CD4-positive, alpha-beta T cell treated with Interleukin-17A for 4 hours (primary cell): ENCODE measurements at regions not wholly inside any gene's neighbourhood (a gene's known extent, or its start where the extent isn't known, plus 50 kb on each side); places are given as distances from the start of the nearest gene placed in this dataset.

Experiments
- DNase-seq: peaks from one replicate; pipeline ENCODE4 v3.0.0-alpha.2; 2020; ENCODE audit warnings: mixed read lengths

DNA sequence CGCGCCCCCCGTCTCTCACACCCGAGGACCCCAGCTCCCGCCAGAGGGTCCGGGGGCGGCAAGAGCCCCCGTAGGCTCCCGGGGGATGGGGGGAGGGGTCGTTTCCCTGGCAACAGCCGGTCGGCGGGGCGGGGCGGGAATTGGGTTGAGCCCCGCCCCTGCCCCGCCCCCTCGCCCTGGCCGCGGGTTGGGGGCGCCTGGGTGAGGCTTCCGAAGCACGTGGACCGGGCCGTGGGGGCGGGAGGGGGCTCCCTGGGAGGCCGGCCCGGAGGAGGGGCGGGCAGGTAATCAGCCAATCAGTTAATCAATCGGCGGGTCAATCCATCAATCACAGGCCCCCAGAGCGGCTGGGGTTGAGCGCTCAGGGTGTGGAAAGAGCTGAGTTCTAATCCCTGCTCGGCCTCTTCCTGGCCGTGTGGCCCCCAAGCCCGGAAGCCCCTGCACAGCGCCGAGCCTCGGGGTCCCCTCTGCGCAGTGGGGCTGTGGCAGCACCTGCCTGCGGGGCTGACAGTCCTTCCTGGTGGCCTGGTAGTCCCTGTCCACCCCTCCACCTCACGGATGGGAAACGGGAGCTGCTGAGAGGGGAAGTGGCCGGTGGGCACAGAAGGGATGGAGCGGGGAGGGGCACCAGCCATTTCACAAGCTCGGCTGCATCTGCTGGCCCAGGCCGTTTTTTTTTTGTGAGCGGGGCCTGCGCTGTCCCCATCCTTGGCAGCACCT is 174.2 kb upstream of the IER5L start:
- peak; percentile 28 for DNase-seq

DNA sequence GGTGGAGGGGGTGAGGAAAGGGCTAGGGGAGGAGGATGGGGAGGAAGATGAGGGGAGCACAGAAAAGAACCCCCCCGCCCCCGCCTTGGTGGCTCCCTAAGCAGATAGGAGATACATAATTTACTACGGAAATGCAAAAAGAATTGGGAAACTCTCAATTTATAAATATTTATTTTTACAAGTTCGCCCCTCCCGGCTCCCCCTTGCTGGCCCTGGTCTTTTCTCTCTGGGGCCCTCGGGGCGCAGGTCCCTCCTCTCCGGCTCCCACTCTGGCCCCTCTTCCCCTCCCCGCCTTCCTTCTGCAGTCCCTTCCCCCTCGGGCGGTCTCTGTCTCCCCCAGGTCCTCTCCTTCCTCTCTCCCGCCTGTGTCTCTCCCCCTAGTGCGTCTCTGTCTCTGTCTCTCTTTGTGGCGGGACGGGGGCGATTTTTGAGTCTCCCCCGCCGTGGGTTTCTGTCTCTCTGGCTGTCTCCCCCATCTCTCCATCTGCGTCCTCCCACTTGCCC is 173.6 kb upstream of the IER5L start:
- DNase-seq: no peak

DNA sequence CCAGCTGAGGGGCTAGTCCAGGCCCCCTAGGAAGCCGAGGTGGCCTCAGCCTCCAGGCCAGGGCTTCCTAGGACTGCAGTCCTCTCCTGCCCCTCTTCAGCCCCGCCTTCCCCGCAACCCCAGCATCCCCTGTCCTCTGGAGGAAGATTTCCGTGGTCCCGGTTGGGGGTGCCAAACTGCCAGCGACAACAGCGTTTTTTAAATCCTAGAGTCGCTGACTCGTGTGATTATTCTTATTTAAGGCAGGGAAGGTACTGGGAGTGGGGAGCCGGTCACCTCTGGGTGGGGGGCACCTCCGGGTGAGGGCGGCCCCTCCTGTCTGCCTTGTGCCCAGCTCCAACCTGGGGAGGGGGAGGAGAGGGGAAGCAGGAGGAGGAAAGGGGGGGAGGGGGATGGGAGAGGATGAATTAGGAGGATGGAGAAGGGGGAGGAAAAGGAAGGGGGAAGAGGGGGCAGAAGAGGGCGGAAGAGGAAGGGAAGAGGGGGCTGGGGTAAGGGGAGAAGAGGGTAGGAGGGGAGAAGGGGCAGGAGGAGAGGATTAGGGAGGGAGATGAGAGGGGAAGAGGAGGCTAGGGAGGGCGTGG is 173.1 kb upstream of the IER5L start:
- no peak for DNase-seq

DNA sequence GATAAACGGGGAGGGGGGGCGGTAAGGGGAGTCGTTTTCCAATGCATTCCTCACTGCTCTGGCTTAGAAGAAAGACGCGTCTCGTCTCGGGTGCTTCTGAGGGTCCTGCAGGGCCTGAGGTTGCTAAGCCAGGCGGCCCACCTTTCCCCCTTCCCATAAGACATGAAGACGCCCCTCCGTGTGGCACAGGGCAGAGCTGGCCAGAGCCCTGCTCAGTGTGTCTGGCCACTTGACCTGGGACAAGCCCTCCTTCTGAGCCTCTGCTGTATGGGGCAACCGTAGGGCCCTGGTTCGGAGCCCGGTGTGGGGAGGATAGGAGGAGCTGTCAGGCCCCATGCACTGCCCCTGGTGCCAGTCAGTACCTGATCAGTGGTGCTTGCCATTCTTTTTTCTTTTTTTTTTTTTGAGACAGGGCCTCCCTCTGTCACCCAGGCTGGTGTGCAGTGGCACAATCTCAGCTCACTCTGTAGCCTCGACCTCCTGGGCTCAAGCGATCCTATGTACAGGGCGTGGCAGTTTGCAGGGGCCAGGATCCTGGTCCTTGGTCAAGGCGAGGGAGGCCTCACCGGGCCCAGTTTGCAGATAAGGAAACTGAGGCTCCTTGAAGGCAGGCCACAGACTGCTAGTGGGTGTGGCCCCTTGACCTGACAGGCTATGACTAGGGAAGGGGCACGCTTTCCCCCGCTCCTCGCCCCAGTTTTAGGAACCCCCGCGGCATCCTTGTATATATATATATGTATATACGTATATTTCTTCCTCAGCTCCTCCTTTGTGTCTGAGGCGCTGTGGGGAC is 172.3 kb upstream of the IER5L start:
- no peak for DNase-seq

DNA sequence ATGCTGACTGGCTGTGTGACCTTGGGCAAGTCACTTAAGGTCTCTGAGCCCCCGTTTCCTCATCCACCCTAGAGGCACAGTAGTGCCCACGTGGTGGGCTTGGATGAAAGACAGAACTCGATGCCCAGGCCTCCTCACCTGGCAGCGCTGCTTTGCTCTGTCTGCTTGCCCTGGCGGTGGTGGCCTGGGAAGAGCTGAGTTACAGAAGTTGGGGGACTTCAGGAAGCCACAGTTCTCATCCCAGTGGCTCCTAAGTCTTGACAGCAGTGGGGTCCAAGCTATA is 171.5 kb upstream of the IER5L start:
- no peak for DNase-seq

DNA sequence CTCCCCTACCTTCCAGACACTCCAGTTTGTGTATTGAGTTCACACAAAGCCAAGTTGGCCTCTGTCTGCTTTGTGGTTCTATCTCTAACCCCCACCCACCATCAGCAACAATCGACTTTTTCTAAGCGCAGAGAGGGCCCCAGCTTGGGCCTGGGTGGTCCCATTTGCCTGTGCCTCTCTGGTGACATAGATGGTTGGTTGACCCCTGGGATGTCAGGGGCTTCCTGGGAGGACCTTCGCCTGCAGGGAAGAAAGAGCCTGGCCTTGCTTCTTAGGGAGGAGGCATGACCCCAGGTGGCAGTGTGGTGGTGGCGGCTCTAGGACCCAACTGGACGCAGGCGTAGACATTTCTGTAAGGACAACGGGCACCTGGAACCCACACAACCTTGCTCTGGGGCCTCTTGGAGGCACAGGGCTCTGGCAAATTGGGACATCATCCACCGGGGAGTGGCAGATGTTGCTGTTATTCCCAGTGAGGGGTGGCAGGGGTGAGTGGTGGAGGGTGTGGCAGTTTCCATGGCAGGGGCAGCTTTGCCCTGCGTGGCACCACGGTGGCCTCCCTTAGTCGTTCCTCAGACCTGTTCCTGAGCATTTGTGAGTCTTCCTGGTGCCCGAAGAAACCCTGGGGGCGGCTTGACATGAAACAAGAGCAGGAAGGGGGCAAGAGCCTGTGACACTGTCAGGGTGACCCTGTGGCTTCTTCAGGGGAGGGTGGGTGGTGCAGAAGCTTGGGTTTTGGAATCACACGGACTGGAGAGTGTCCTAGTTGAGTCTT is 171.0 kb upstream of the IER5L start:
- no peak for DNase-seq

DNA sequence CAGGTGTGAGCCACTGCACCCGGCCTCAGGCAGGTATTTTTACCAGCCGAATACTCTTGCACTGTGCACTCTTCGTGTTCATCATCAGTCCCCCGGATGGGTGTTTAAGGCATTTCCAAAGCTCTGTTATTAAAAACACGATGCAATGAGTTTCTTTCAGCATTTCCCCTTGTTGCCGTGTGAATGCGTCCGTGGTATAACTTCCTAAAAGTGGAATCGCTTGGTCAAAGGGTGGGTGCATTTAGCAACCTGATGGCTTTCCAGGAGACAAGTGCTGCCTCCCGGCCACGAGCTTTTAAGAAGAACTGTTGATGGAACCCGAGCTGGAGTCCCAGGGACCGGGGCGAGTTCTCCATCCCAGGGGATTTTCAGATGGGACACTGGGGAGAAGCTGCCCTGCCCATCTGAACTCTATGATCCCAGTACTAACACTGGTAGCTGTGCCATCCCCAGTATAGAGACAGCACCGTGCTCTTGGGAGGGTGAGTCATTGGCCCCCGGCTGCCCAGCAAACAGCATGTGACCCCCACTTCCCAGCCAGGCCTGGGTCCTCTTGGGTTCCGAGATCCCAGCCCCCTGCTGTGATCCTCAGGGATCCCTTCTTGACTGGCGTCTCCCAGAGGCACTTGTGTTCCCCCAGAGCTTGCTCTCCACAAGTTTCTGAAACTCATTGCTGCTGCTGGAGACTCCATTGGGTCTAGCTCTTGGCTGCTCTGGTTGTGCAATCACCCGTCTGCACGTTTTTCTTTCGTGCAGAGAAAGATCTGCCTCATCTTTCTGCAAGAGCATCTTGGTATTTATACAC is 169.5 kb upstream of the IER5L start:
- DNase-seq: no peak

DNA sequence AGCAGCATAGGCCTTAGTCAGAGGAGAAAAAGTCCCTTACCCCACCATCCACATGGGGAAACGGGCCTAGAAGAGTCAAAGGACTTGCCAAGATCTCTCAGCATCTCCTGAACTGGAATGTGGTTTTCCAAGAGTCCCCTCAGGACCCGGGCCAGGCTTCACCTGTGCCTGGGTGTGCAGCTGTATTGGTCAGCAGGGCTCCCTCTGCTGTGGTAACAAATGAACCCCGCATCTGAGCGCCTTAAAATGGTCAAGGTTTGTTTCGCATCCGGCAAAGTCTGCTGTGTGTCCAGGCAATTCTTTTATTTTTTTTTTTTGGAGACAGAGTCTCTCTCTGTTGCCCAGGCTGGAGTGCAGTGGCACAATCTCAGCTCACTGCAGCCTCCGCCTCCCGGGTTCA is 168.0 kb upstream of the IER5L start:
- DNase-seq: no peak

DNA sequence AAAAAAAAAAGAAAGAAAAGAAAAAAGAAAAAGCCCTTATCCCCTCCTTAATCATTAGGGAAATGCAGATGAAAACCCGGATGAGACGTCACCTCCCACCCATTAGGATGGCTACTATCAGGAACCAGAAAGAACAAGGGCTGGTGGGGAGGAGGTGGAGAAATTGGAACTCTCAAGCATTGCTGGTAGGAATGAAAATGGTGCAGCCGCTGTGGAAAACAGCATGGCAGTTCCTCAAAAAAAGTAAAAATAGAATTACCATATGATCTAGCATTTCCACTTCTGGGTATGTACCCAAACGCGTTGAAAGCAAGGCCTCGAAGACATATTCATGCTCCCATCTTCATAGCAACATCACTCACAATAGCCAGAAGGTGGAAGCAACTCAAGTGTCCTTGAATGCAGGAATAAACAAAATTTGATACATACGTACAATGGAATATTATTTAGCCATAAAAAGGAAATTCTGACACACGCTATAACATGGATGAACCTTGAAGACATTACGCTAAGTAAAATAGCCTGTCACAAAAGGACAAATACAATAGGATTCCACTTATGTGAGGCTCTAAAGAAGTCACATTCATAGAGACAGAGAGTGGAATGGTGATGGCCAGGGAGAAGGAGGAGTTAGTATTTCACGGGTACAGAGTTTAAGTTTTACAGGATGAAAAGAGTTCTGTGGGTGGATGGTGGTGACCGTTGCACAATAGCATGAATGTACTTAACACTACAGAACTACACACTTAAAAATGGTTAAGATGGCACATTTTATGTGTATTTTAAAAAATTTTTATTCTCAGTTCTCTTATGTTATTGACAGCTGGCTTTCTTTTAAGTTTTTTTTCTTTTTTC is 166.8 kb upstream of the IER5L start:
- DNase-seq: no peak

DNA sequence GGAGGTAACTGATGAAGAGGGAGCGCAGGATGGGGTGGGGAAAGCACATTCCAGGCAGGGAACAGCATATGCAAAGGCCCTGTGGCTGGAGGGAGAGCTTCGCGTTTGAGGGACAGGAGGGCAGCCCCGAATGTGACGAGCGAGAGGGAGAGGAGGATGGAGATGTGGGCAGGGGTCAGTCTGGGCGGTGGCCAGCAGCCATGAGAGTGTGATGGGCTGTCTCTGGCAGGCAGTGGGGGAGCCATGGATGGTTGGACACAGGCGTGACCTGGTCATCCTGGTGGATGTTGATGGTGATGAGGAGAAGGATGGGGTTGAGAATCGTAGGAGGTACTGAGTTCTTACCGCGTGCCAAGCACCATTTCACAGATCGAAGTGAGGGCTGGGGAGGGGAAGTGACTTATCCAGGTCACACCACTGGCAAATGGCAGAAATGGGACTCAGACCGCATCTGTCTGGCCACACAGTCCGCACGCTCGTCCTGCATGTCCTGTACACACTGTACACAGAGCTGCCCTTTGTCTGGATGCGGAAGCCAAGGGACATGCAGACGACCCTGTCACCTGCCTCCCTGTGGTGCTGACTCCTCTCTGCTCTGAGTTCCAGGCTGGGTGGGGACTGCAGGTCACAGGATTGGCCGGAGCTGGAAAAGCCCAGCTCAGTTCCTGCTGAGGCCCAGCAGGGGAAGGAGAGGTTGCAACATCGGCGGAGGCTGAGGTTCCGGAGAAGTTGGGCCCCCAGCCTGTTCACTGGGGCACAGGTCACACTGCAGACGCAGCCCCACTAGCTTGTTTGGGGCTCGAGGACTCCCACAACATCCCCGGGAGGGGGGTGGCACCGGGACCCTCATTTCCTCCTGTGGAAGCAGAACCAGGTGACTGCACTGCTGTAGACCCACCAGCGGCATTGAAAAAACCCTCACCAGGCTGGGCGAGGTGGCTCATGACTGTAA is 165.6 kb upstream of the IER5L start:
- no peak for DNase-seq

DNA sequence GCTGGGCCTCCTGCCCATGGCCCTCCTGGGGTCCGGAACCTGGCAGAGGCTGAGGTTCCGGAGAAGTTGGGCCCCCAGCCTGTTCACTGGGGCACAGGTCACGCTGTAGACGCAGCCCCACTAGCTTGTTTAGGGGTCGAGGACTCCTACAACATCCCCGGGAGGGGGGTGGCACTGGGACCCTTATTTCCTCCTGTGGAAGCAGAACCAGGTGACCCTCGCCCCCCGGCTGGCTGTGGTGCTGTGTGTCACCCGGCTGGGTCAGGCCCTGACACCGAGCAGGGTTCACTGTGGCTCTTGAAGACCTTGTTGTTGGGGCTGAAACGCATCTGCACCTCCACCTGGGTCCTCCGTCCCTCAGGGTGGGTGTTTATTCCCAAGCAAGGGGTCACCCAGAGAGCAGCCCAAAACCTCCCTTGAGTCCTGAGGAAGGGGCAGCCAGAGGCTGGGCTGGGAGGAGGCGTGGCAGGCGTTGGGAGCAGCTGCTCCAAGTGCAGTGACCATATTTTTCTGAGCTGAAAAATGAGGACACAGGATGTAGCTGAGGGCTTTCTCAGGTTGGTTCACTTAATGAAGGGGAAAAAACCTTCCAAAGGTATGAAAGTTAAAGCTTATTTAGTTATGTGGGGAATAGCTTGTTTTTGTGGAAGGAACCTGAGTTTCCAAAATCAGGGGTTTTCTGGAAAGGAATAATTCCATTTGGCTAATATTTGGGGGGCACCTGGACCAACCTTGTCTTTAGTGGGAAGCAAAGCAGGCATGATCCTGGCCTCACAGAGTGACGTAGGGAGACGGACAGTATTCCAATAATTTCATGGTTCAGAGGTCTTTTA is 164.7 kb upstream of the IER5L start:
- DNase-seq: no peak

DNA sequence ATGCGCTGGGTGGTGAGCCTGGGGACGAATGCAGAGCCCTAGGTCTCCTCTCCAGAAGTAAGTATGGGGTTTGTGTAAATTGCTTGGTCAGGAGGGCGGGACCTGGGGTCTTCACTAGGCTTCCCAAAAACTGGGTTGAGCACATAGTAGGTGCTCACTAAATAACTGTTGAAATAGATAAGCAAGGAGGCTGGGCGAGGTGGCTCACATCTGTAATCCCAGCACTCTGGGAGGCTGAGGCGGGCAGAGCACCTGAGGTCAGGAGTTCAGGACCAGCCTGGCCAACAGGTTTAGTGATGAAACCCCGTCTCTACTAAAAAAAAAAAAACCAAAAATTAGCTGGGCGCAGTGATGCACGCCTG is 163.9 kb upstream of the IER5L start:
- DNase-seq: no peak

DNA sequence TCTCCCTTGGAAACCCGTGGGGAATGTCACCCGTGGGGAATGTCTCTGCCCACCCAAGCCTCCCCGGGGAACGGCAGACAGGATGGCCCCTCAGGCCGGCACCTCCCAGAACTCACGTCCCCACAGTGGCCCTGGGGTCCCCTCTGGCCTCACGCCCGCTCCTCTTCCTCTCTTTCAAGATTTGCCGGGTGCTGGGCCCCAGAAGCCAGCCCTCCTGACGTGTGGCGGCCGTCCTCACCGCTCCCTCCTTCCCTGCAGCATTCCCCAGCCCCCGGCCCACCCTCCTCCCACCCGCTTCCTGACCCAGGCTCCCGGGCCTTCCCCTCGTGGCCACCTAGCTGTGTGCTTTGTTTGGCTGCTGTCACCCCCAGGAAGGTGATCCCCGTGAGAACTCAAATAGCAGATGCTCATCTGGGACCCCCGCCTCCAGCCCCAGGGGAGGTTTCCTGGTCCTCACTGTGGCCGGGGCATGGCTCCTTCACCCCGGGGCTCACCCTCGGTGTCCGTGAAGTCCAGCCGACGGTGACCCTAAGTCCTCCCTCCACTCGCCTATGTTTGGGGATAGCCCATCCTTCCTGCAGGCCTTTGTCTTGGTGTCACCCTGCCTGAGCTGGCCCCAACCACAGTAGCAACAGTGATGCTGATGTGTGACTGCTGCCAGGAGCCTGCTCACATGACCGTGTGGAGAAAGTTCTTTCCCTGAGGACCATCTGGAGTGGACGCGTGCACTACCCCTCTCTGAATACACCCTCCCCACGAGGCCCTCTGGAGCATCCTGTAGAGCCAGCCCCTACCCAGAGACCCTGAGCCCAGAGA is 163.3 kb upstream of the IER5L start:
- no peak for DNase-seq

DNA sequence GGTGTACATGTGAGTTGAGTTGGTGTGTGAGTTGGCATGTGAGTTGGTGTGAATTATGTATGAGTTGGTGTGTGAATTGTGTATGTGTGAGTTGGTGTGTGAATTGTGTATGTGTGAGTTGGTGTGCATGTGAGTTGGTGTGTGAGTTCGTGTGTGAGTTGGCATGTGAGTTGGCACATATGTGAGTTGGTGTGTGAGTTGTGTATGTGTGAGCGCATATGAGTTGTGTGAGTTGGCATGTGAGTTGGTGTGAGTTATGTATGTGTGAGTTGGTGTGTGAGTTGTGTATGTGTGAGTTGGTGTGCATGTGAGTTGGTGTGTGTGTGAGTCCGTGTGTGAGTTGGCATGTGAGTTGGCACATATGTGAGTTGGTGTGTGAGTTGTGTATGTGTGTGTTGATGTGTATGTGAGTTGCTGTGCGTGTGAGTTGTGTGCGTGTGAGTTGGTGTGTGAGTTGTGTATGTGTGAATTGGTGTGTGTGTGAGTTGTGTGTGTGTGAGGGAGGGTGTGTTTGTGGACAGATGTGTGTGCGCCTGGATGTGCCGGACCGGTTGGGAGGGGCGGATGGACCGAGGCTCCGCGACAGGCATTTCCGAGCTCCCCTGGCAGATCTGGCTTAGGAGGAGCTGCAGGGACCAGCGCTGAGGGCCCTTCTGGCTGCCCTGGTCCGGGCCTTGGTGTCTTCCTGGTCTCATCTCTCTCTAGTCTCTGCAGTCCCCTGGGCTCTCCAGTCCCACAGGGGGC is 162.5 kb upstream of the IER5L start:
- DNase-seq: no peak

DNA sequence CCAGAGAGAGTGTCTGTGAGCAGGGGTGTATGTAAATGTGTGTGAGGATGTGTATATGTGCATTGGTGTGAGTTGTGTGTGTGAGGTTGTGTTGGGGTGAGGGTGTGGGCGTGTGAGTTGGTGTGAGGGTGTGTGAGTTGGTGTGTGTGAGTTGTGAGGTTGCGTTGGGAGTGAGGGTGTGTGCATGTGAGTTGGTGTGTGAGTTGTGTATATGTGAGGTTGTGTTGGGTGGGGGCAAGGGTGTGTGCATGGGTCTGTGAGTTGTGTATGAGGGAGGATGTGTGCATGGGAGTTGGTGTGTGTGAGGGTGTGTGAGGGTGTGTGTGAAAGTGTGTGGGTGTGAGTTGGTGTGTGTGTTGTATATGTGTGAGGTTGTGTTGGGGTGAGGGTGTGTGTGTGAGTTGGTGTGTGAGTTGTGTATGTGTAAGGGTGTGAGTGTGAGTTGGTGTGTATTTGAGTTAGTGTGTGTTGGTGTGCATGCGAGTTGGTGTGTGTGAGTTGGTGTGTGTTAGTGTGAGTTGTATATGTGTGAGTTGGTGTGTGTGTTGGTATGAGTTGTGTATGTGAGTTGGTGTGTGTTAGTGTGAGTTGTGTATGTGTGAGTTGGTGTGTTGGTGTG is 161.6 kb upstream of the IER5L start:
- no peak for DNase-seq

DNA sequence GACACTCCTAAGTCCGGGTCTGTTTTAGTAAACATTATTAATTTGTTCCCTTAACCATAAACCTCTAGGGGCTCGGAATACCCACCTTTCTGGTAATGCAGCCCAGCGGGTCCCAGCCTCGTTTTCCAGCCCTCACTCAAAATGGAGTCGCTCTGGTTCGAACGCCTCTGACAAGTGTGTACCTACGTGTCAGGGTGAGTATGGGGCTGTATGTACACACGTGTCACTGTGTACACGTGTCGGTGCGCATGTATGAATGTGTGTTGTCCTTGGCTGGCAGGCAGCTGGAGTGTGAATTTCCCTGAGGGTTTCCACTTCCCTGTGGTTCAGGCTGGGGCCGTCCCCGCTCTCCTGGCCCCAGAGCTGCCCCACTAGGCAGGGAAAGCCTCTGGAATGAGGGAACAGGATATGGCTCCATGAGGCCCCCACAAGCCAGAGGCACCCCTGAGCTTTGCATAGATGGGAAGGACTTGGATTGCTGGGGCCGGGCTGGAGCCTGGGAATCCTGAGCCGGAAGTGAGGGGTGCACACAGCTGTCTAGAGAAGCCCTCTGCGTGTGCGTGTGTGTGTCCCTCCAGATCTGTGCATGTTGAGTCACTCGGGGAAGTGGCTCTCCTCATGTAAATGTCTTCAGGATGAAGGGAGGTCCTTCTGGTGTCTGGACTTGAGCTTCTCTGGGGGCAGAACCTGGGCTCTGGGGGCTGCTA is 160.8 kb upstream of the IER5L start:
- no peak for DNase-seq
